ENCODE measurements at regions not wholly inside any gene's neighbourhood (a gene's known extent, or its start where the extent isn't known, plus 50 kb on each side); places are given as distances from the start of the nearest gene placed in this dataset.
"Not testable (repeated sequence)": the region's sequence is repeated elsewhere in the genome, so short reads cannot be mapped to it uniquely, and the experiment has no call there.

- H3K27me3 ChIP-seq (ENCODE audit: control insufficient read depth, insufficient read depth, low read length, poor library complexity, severe bottlenecking), result no peaks in the 10 kb centered on the region
- no peak overlapping the region for H3K4me3 ChIP-seq (ENCODE audit: insufficient read depth, low read depth, low read length)
- H3K4me1 ChIP-seq (ENCODE audit: control insufficient read depth, insufficient read depth, low read length), result peaks cover 8% of the 10 kb centered on the region
- no peaks in the 10 kb centered on the region for H3K9me3 ChIP-seq (ENCODE audit: control insufficient read depth, low read length)
- no peak overlapping the region for H3K27ac ChIP-seq (ENCODE audit: insufficient read depth, low read depth, low read length, poor library complexity, severe bottlenecking)
- no peaks in the 10 kb centered on the region for H3K36me3 ChIP-seq (ENCODE audit: control insufficient read depth, insufficient read depth, low read length)
Observed at GRCh38 chr1:232316864-232317263, 313.1 kb downstream of the SIPA1L2 start.

GRCh38 chr1:232313876-232314275, 316.1 kb downstream of the SIPA1L2 start:
- H3K27me3 ChIP-seq (ENCODE audit: control insufficient read depth, insufficient read depth, low read length, poor library complexity, severe bottlenecking); H3K4me3 ChIP-seq (ENCODE audit: insufficient read depth, low read depth, low read length); H3K27ac ChIP-seq (ENCODE audit: insufficient read depth, low read depth, low read length, poor library complexity, severe bottlenecking); H3K36me3 ChIP-seq (ENCODE audit: control insufficient read depth, insufficient read depth, low read length); H3K4me1 ChIP-seq (ENCODE audit: control insufficient read depth, insufficient read depth, low read length); H3K9me3 ChIP-seq (ENCODE audit: control insufficient read depth, low read length): not testable (repeated sequence)
- WGBS, 2 experiments, result 95% methylated on average over 15 of the region's 15 CpGs

DNA sequence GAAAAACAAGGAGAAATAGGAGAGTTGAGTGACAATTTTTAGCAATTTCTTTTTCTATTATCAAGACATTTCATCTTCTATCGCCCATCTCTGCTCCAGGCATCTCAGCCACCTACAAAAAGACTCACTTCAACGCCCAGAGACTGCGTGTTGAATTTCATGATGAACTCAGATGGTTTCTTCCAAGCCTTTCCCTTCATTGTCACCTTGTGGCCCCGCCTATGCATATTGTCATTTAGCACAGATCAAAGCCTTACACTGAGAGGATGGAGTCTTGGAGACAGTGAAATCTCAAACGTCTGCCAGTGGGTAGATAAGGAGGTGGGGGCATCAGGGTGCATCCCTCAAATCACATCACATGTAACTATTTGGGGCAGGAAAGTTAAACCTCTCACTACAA, 319.4 kb downstream of the SIPA1L2 start:
- Histone ChIP-seq H3K36me3 (ENCODE audit: control insufficient read depth, insufficient read depth, low read length) (no peaks in the 10 kb centered on the region), H3K9me3 (ENCODE audit: control insufficient read depth, low read length) (no peaks in the 10 kb centered on the region), H3K27ac (ENCODE audit: insufficient read depth, low read depth, low read length, poor library complexity, severe bottlenecking) (no peak overlapping the region), H3K4me3 (ENCODE audit: insufficient read depth, low read depth, low read length) (no peak overlapping the region), H3K27me3 (ENCODE audit: control insufficient read depth, insufficient read depth, low read length, poor library complexity, severe bottlenecking) (no peaks in the 10 kb centered on the region), H3K4me1 (ENCODE audit: control insufficient read depth, insufficient read depth, low read length) (peaks cover 6% of the 10 kb centered on the region)
- WGBS, 2 experiments, result 82 to 84% methylated on average over 3 to 5 of the region's 5 CpGs

- 77 to 84% methylated on average over 3 of the region's 3 CpGs for WGBS, 2 experiments
- H3K9me3 ChIP-seq (ENCODE audit: control insufficient read depth, low read length), result no peaks in the 10 kb centered on the region
- H3K4me3 ChIP-seq (ENCODE audit: insufficient read depth, low read depth, low read length), result no peak overlapping the region
Observed at GRCh38 chr1:232308616-232309015, 321.3 kb downstream of the SIPA1L2 start.

DNA sequence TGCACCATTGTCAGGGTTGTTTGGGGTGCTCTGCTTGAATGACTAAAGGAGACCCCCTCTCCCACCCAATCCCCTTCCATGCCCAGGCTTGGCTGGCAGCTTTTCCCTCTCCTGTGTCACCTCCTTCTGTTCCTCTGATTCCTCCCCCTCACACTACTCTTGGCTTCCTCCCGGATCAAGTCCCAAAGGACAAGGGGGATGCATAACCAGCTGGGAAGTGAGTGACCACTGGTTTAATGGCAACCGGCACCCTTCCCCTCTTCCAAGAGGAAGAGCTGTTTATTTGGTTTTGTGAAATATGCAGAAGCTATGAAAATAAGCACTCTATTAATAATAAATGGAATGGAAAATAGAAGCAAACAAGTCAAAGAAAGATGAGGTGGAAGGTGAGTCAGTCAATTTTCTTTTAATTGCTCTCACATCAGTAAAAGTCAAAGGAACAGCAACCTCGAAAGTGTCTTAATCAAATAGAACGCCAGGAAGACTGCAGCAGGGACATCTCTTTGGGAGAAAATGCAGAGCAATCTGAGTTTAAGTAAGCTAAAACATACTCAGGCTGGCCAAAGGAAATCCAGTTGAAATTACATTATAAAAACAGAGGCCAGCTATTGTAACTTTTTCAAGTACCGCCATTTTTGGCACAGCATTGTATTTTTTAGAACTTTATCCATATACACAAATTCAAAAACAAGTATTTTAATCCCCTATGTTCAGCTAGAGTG, 322.5 kb downstream of the SIPA1L2 start:
- Histone ChIP-seq H3K36me3 (ENCODE audit: control insufficient read depth, insufficient read depth, low read length) (no peaks in the 10 kb centered on the region), H3K4me3 (ENCODE audit: insufficient read depth, low read depth, low read length) (no peak overlapping the region), H3K27ac (ENCODE audit: insufficient read depth, low read depth, low read length, poor library complexity, severe bottlenecking) (no peak overlapping the region), H3K4me1 (ENCODE audit: control insufficient read depth, insufficient read depth, low read length) (peaks cover 6% of the 10 kb centered on the region), H3K27me3 (ENCODE audit: control insufficient read depth, insufficient read depth, low read length, poor library complexity, severe bottlenecking) (no peaks in the 10 kb centered on the region), H3K9me3 (ENCODE audit: control insufficient read depth, low read length) (no peaks in the 10 kb centered on the region)
- 79 to 88% methylated on average over 4 to 5 of the region's 5 CpGs for WGBS, 2 experiments

More at GRCh38 chr1:232308616-232309015, 321.3 kb downstream of the SIPA1L2 start:
- Histone ChIP-seq H3K27ac (ENCODE audit: insufficient read depth, low read depth, low read length, poor library complexity, severe bottlenecking) (no peak overlapping the region), H3K4me1 (ENCODE audit: control insufficient read depth, insufficient read depth, low read length) (peaks cover 6% of the 10 kb centered on the region), H3K27me3 (ENCODE audit: control insufficient read depth, insufficient read depth, low read length, poor library complexity, severe bottlenecking) (no peaks in the 10 kb centered on the region), H3K36me3 (ENCODE audit: control insufficient read depth, insufficient read depth, low read length) (no peaks in the 10 kb centered on the region)

- 75 to 80% methylated on average over 8 of the region's 8 CpGs for WGBS, 2 experiments
- Histone ChIP-seq H3K4me1 (ENCODE audit: control insufficient read depth, insufficient read depth, low read length) (peaks cover 6% of the 10 kb centered on the region), H3K27ac (ENCODE audit: insufficient read depth, low read depth, low read length, poor library complexity, severe bottlenecking) (no peak overlapping the region)
Observed at GRCh38 chr1:232306269-232306961, 323.5 kb downstream of the SIPA1L2 start.

DNA sequence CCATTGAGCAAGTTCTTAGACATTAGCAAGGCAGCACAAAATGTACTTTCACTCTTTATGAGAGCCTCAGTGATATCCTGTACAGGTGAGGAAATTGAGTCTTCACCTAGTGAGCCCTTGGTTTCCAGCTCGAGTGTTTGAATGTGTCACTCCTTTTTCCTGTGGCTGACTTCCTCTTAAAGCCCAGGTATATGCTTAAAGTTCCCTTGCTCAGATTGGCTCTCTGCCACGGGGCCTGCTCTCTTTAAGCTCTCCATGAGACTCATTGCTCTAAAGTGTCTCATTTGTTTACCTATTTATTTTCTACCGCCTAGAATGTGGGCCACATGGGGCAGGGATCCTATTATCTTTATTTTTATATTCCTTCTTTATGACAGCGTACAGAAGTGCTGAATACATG, 324.9 kb downstream of the SIPA1L2 start:
- Histone ChIP-seq H3K9me3 (ENCODE audit: control insufficient read depth, low read length) (no peaks in the 10 kb centered on the region), H3K27me3 (ENCODE audit: control insufficient read depth, insufficient read depth, low read length, poor library complexity, severe bottlenecking) (no peaks in the 10 kb centered on the region), H3K4me1 (ENCODE audit: control insufficient read depth, insufficient read depth, low read length) (peaks cover 6% of the 10 kb centered on the region), H3K36me3 (ENCODE audit: control insufficient read depth, insufficient read depth, low read length) (no peaks in the 10 kb centered on the region), H3K4me3 (ENCODE audit: insufficient read depth, low read depth, low read length) (no peak overlapping the region), H3K27ac (ENCODE audit: insufficient read depth, low read depth, low read length, poor library complexity, severe bottlenecking) (no peak overlapping the region)
- WGBS, 2 experiments, result 91 to 92% methylated on average over 4 of the region's 4 CpGs

More at GRCh38 chr1:232306269-232306961, 323.5 kb downstream of the SIPA1L2 start:
- H3K4me3 ChIP-seq (ENCODE audit: insufficient read depth, low read depth, low read length), result no peak overlapping the region
- H3K27me3 ChIP-seq (ENCODE audit: control insufficient read depth, insufficient read depth, low read length, poor library complexity, severe bottlenecking), result no peaks in the 10 kb centered on the region
- H3K9me3 ChIP-seq (ENCODE audit: control insufficient read depth, low read length), result no peaks in the 10 kb centered on the region
- no peaks in the 10 kb centered on the region for H3K36me3 ChIP-seq (ENCODE audit: control insufficient read depth, insufficient read depth, low read length)

DNA sequence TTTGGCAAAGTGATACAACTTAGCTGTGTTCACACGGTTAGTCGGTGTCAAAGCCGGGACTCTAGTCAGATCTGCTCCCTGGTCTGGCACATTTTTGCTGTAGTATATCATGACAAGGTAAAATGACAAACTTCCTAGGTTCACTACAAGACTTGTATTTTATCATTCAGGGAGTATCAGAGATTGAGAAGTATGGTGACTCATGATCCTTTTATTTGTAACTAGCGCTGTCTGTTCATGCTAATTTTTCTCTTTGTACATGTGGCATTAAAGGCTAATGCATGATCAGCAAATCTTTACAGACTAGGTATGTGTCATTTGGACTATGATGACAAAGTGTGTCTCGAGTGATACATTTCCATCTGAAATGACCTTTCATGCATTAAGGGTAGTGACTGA, 326.7 kb downstream of the SIPA1L2 start:
- Histone ChIP-seq H3K4me1 (ENCODE audit: control insufficient read depth, insufficient read depth, low read length) (peaks cover 6% of the 10 kb centered on the region), H3K36me3 (ENCODE audit: control insufficient read depth, insufficient read depth, low read length) (no peaks in the 10 kb centered on the region), H3K27ac (ENCODE audit: insufficient read depth, low read depth, low read length, poor library complexity, severe bottlenecking) (no peak overlapping the region), H3K4me3 (ENCODE audit: insufficient read depth, low read depth, low read length) (no peak overlapping the region), H3K9me3 (ENCODE audit: control insufficient read depth, low read length) (no peaks in the 10 kb centered on the region), H3K27me3 (ENCODE audit: control insufficient read depth, insufficient read depth, low read length, poor library complexity, severe bottlenecking) (no peaks in the 10 kb centered on the region)
- 95 to 98% methylated on average over 5 of the region's 5 CpGs for WGBS, 2 experiments

DNA sequence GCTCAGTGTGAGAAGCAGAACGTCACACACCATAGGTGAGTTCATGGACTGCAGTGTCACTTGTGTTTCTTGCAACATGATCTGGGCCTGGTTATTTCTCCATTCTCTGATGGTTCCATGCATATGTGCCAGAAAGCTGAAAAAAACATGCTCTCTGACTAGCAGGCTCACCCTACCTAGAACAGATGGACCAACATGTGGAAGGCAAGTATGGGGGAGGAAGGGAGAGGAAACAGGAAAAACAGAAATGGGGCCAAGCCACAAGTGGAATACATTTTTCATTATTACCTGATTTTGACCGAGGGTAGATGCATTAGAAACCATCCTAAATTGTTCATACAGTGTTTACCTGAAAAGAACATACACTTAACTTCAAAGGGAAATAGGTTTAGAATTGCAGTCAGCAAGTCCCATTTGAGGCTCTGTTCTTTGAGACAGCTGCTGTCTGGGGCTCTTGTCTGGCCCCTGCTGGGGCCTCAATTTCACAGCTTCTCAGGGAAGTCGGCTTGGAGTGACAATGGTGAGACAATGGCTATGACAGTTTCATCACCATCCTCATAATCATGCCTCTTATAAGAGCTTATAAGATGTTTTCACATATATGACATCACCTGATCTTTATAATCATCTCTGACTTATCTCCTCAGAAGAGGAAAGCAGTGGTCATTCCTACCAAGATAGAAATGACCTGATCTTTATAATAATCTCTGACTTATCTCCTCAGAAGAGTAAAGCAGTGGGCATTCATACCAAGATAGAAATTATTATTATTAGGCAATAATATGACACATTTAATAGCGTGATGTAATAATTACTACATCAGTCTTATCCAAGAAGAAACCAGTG, 327.3 kb downstream of the SIPA1L2 start:
- Histone ChIP-seq H3K27ac (ENCODE audit: insufficient read depth, low read depth, low read length, poor library complexity, severe bottlenecking) (no peak overlapping the region), H3K36me3 (ENCODE audit: control insufficient read depth, insufficient read depth, low read length) (no peaks in the 10 kb centered on the region), H3K9me3 (ENCODE audit: control insufficient read depth, low read length) (no peaks in the 10 kb centered on the region), H3K27me3 (ENCODE audit: control insufficient read depth, insufficient read depth, low read length, poor library complexity, severe bottlenecking) (no peaks in the 10 kb centered on the region), H3K4me1 (ENCODE audit: control insufficient read depth, insufficient read depth, low read length) (peaks cover 6% of the 10 kb centered on the region), H3K4me3 (ENCODE audit: insufficient read depth, low read depth, low read length) (no peak overlapping the region)
- WGBS, 2 experiments, result 69 to 72% methylated on average over 4 of the region's 4 CpGs

DNA sequence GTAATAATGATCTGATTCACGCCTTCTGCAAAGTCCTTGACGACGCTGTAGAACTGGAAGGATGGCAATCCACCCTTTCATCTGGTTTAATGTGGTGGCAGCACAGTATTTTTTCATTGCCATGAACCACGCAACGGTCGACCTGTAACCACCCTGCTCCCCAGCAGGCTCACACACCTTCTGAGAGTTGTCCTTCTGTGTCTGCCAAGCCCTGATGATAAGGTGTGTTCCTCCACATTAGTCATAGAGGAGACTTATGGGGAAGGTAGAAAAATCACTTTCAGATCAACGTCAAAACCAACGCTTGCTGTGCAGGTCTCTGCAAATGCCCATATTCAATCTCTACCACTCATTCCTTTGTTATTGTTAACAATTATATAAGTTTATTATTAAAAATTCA, 328.7 kb downstream of the SIPA1L2 start:
- WGBS, 2 experiments, result 92 to 94% methylated on average over 8 of the region's 8 CpGs
- Histone ChIP-seq H3K27ac (ENCODE audit: insufficient read depth, low read depth, low read length, poor library complexity, severe bottlenecking) (no peak overlapping the region), H3K4me1 (ENCODE audit: control insufficient read depth, insufficient read depth, low read length) (peaks cover under 1% of the 10 kb centered on the region), H3K36me3 (ENCODE audit: control insufficient read depth, insufficient read depth, low read length) (no peaks in the 10 kb centered on the region), H3K4me3 (ENCODE audit: insufficient read depth, low read depth, low read length) (no peak overlapping the region), H3K9me3 (ENCODE audit: control insufficient read depth, low read length) (no peaks in the 10 kb centered on the region), H3K27me3 (ENCODE audit: control insufficient read depth, insufficient read depth, low read length, poor library complexity, severe bottlenecking) (no peaks in the 10 kb centered on the region)
